Adrenal gland (tissue), 9 donors: ENCODE measurements at regions not wholly inside any gene's neighbourhood (a gene's known extent, or its start where the extent isn't known, plus 50 kb on each side); places are given as distances from the start of the nearest gene placed in this dataset.

Experiments
- DNase-seq, 7 donors: peaks; one replicate each; pipeline ENCODE4 v3.0.0-alpha.2; 2019 to 2020
- H3K27ac ChIP-seq, 5 donors: fragments of 200-600 bp; sonication (generic) in 4 of 5; 1 replicate in 3 of 5; 2 replicates in 2 of 5; pipeline versions ENCODE4 v1.5.1 to v1.8.0; 2016 to 2020; ENCODE audit warnings: mild to moderate bottlenecking in 1 of 5
- H3K27me3 ChIP-seq: fragments of 200-600 bp; 2 replicates; pipeline ENCODE4 v1.8.0; 2021
- H3K36me3 ChIP-seq, 2 donors: fragments of 200-600 bp; replicated peaks in 1 of 2; 1 replicate in 1 of 2; 2 replicates in 1 of 2; pipeline versions ENCODE4 v1.5.1 to v1.8.0; 2018 to 2022
- H3K4me1 ChIP-seq, 2 donors: fragments of 200-600 bp; replicated peaks in 1 of 2; 1 replicate in 1 of 2; 2 replicates in 1 of 2; pipeline versions ENCODE4 v1.5.1 to v1.8.0; 2018 to 2021
- H3K4me3 ChIP-seq, 4 donors: fragments of 200-600 bp; sonication (generic) in 3 of 4; one replicate each; pipeline ENCODE4 v1.5.1; 2016 to 2018
- H3K9me3 ChIP-seq, 3 donors: fragments of 200-600 bp; sonication (generic) in 1 of 3; replicated peaks in 1 of 3; 1 replicate in 2 of 3; 2 replicates in 1 of 3; pipeline versions ENCODE4 v1.5.1 to v1.8.0; 2016 to 2021
- CTCF ChIP-seq, 6 experiments: fragments of 450-650 bp in 4 of 6; fragments of 200-600 bp in 2 of 6; sonication (generic) in 1 of 6; IDR thresholded peaks; 1 replicate in 5 of 6; 2 replicates in 1 of 6; pipeline versions ENCODE4 v1.5.1 to v1.8.0; 2016 to 2021; ENCODE audit warnings: antibody characterized with exemption in 6 of 6, mild to moderate bottlenecking in 2 of 6, moderate library complexity in 1 of 6
- POLR2A ChIP-seq, 2 donors: fragments of 450-650 bp; IDR thresholded peaks; one replicate each; pipeline ENCODE4 v1.6.1; 2017; ENCODE audit warnings: antibody characterized with exemption in 2 of 2, mild to moderate bottlenecking in 2 of 2, moderate library complexity in 1 of 2
- WGBS, 4 donors: extraction: QIAGEN DNeasy Blood & Tissue Kit in 2 of 4; methylation state at CpG; one replicate each; pipeline versions ENCODE4 v1.1.5 to v1.1.7; 2013 to 2017; 5-methylcytosine and 5-hydroxymethylcytosine counted together
- intact Hi-C, 2 donors: fragments of 100-400 bp; cut with DNase I; formaldehyde crosslinking; loops; one replicate each; pipeline versions ENCODE4 v1.14.1 to v1.15.0; 2022 to 2023
- donor health status: healthy with polysubstance abuse.
- donor health status: Bipolar disorder and iron deficiency.
- donor health status: DM: yes; HTN: yes; CAD: no.
- donor health status: DM: no; HTN: no; CAD: no.
- donor health status: DM: no; HTN: no; CAD: no.

DNA sequence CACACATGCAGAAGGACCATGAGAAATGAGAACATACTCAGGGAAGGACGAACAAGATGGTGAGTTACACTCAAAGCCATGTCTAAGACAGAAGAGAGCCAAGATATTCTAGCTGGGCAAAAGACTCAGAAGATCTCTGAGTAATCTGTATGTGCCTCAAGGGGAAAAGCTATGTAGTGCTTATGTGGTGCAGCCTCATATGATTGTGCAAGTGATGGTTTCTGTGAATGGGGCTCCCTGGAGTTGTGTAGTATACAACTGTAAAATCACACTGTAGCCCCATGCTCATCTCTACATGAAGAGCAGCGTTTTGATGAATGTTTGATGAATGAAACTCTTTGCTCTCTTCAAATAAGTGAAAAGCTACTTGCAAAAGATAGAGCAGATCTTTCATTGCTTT is 57.5 kb downstream of the OSR1 start:
- Histone ChIP-seq H3K4me1 (no peaks in the 10 kb centered on the region), H3K9me3 (no peaks in the 10 kb centered on the region), H3K27me3 (no peaks in the 10 kb centered on the region), H3K36me3 (no peaks in the 10 kb centered on the region), H3K4me3 (no peak overlapping the region), H3K27ac (no peak overlapping the region)
- intact Hi-C loops: no loop called here
- WGBS, 4 donors: 84 to 89% (median 86%) methylated on average over 2 of the region's 2 CpGs
- no peak for DNase-seq
- TF ChIP-seq POLR2A (IDR thresholded peaks at IDR 0.05) (no peak), CTCF (IDR thresholded peaks at IDR 0.05) (no peak)

GRCh38 chr2:19299522-19299921 is 58.9 kb downstream of the OSR1 start:
- H3K27ac ChIP-seq: no peak overlapping the region
- no peak for DNase-seq
- H3K36me3 ChIP-seq: no peaks in the 10 kb centered on the region
- intact Hi-C loops: no loop called here
- no peaks in the 10 kb centered on the region for H3K4me1 ChIP-seq
- H3K27me3 ChIP-seq: no peaks in the 10 kb centered on the region
- no peak for TF ChIP-seq POLR2A (IDR thresholded peaks at IDR 0.05)
- no peak for TF ChIP-seq CTCF (IDR thresholded peaks at IDR 0.05)
- no peak overlapping the region for H3K4me3 ChIP-seq
- no peaks in the 10 kb centered on the region for H3K9me3 ChIP-seq

GRCh38 chr2:19299032-19299431 is 59.4 kb downstream of the OSR1 start:
- TF ChIP-seq POLR2A (IDR thresholded peaks at IDR 0.05) (no peak), CTCF (IDR thresholded peaks at IDR 0.05) (no peak)
- intact Hi-C loops: no loop called here
- Histone ChIP-seq H3K4me3 (no peak overlapping the region), H3K36me3 (no peaks in the 10 kb centered on the region), H3K9me3 (no peaks in the 10 kb centered on the region), H3K27me3 (no peaks in the 10 kb centered on the region), H3K27ac (no peak overlapping the region), H3K4me1 (no peaks in the 10 kb centered on the region)
- WGBS, 4 donors: 64 to 81% (median 70%) methylated on average over 7 of the region's 7 CpGs
- DNase-seq: no peak

GRCh38 chr2:19297716-19298115 is 60.7 kb downstream of the OSR1 start:
- no peaks in the 10 kb centered on the region for H3K9me3 ChIP-seq
- TF ChIP-seq CTCF (IDR thresholded peaks at IDR 0.05) (no peak), POLR2A (IDR thresholded peaks at IDR 0.05) (no peak)
- DNase-seq: no peak
- H3K4me3 ChIP-seq: no peak overlapping the region
- no peak overlapping the region for H3K27ac ChIP-seq
- WGBS, 4 donors: 69 to 83% (median 76%) methylated on average over 7 of the region's 7 CpGs
- no peaks in the 10 kb centered on the region for H3K4me1 ChIP-seq
- no peaks in the 10 kb centered on the region for H3K27me3 ChIP-seq
- no peaks in the 10 kb centered on the region for H3K36me3 ChIP-seq
- intact Hi-C loops: no loop called here
